GM21360 (cell line): ENCODE measurements at regions not wholly inside any gene's neighbourhood (a gene's known extent, or its start where the extent isn't known, plus 50 kb on each side); places are given as distances from the start of the nearest gene placed in this dataset.
"Not testable (repeated sequence)": the region's sequence is repeated elsewhere in the genome, so short reads cannot be mapped to it uniquely, and the experiment has no call there.

Experiments
- ATAC-seq: cut with Tn5 transposase; IDR thresholded peaks from one replicate; pipeline ENCODE4 v1.9.1; 2021; ENCODE audit warnings: mild to moderate bottlenecking, moderate library complexity; ENCODE audit not compliant: unreplicated experiment

GRCh38 chr7:90053094-90053493 is 101.2 kb upstream of the STEAP1 start:
- no peak for ATAC-seq

GRCh38 chr7:90061077-90061476 is 93.2 kb upstream of the STEAP1 start:
- ATAC-seq, result no peak

GRCh38 chr7:90064370-90064769 is 89.9 kb upstream of the STEAP1 start:
- no peak for ATAC-seq

- no peak for ATAC-seq
Measured at GRCh38 chr7:90067171-90067570, 87.1 kb upstream of the STEAP1 start.

GRCh38 chr7:90070238-90070637 is 84.0 kb upstream of the STEAP1 start:
- ATAC-seq, result not testable (repeated sequence)

- no peak for ATAC-seq
Measured at GRCh38 chr7:90078921-90079320, 75.3 kb upstream of the STEAP1 start.

GRCh38 chr7:90081621-90082020 is 72.6 kb upstream of the STEAP1 start:
- ATAC-seq, result no peak

- no peak for ATAC-seq
Measured at GRCh38 chr7:90092506-90092905, 61.8 kb upstream of the STEAP1 start.

- ATAC-seq, result no peak
Measured at GRCh38 chr7:90094030-90094429, 60.2 kb upstream of the STEAP1 start.
